ENCODE measurements at regions not wholly inside any gene's neighbourhood (a gene's known extent, or its start where the extent isn't known, plus 50 kb on each side); places are given as distances from the start of the nearest gene placed in this dataset.

GRCh38 chr15:97059281-97059680 lies 728.8 kb downstream of the NR2F2 start:
- TF ChIP-seq EZH2phosphoT487 (IDR thresholded peaks at IDR 0.05; ENCODE audit: low read depth, severe bottlenecking, unreplicated experiment), result no peak
- TF ChIP-seq, protein P1, sequence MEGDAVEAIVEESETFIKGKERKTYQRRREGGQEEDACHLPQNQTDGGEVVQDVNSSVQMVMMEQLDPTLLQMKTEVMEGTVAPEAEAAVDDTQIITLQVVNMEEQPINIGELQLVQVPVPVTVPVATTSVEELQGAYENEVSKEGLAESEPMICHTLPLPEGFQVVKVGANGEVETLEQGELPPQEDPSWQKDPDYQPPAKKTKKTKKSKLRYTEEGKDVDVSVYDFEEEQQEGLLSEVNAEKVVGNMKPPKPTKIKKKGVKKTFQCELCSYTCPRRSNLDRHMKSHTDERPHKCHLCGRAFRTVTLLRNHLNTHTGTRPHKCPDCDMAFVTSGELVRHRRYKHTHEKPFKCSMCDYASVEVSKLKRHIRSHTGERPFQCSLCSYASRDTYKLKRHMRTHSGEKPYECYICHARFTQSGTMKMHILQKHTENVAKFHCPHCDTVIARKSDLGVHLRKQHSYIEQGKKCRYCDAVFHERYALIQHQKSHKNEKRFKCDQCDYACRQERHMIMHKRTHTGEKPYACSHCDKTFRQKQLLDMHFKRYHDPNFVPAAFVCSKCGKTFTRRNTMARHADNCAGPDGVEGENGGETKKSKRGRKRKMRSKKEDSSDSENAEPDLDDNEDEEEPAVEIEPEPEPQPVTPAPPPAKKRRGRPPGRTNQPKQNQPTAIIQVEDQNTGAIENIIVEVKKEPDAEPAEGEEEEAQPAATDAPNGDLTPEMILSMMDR (IDR thresholded peaks at IDR 0.05; ENCODE audit: poor library complexity), result no peak
